GM12873 (cell line): ENCODE measurements at regions not wholly inside any gene's neighbourhood (a gene's known extent, or its start where the extent isn't known, plus 50 kb on each side); places are given as distances from the start of the nearest gene placed in this dataset.

ENCODE experiments used
- TF ChIP-seq, protein P1 (sequence below): IDR thresholded peaks from 2 replicates; pipeline ENCODE4 v1.5.1; 2012; ENCODE audit warnings: low read depth, mild to moderate bottlenecking, moderate library complexity, low read length, control low read depth; ENCODE audit not compliant: insufficient read depth; ENCODE audit errors: missing control alignments

DNA sequence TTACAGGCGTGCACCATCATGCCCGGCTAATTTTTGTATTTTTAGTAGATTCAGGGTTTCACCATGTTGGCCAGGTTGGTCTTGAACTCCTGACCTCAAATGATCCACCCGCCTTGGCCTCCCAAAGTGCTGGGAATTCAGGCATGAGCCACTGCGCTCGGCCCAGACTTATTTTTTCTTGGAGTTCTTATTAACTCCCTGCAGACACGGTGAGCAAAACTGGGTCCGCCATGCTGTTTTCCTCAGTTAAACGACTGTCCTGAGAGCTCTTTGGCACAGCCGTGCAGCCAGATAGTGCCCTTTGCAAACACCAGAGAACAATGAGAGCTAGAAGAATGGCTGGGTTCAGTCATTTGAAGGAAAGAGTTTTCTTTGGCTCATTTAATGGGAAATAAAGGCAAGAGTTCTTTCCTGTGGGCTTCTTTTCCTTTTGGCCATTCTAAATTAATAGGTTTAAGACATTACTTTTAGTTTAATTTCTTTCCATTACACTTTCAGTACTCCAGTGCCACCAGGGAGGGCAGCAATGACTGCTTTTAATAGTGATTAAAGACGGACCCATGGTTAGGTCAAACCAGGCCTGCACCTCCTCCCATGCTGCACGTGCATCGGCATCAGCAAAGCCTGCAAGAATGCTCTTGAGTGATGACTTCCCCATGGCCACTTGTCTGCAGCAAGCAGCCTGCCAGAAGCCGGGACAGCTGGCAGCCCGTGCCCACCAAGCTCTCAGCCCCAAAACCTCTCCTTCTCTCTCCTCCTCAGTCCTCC is 60.7 kb downstream of the VCPKMT start:
- TF ChIP-seq, protein P1, sequence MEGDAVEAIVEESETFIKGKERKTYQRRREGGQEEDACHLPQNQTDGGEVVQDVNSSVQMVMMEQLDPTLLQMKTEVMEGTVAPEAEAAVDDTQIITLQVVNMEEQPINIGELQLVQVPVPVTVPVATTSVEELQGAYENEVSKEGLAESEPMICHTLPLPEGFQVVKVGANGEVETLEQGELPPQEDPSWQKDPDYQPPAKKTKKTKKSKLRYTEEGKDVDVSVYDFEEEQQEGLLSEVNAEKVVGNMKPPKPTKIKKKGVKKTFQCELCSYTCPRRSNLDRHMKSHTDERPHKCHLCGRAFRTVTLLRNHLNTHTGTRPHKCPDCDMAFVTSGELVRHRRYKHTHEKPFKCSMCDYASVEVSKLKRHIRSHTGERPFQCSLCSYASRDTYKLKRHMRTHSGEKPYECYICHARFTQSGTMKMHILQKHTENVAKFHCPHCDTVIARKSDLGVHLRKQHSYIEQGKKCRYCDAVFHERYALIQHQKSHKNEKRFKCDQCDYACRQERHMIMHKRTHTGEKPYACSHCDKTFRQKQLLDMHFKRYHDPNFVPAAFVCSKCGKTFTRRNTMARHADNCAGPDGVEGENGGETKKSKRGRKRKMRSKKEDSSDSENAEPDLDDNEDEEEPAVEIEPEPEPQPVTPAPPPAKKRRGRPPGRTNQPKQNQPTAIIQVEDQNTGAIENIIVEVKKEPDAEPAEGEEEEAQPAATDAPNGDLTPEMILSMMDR = no peak

DNA sequence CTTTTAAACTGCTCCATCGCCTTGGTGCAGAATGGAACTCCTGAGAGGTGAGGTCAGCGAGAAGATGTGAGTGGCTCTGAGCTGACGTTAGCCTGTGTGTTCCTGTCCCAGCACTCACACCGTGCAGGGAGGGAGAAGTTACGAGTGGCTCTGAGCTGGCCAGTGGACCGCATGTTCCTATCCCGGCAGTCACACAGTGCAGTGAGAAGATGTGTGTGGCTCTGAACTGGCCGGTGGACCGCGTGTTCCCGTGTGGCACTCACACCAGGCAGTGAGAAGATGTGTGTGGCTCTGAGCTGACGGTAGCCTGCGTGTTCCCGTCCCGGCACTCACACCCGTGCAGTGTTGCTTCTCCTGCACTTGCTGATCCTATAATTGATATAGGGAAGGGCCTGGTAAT is 59.9 kb downstream of the VCPKMT start:
- TF ChIP-seq, protein P1 = no peak

DNA sequence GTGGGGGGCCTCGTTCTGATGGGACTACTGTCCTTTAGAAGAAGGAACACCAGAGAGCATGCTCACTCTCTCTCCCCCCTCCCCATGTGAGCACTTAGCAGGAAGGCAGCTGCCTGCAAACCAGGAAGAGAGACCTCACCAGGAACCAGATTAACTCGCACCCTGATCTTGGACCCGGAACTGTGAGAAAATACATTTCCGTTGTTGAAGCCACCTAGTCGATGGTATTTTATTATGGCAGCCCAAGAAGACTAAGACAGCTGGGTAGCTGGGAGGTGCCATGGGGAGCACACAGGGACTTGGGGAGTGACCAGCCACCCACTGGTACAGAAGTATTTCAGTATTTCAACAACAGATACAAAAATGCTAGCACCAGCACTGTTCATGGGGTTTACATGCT is 59.0 kb downstream of the VCPKMT start:
- TF ChIP-seq, protein P1 = no peak

DNA sequence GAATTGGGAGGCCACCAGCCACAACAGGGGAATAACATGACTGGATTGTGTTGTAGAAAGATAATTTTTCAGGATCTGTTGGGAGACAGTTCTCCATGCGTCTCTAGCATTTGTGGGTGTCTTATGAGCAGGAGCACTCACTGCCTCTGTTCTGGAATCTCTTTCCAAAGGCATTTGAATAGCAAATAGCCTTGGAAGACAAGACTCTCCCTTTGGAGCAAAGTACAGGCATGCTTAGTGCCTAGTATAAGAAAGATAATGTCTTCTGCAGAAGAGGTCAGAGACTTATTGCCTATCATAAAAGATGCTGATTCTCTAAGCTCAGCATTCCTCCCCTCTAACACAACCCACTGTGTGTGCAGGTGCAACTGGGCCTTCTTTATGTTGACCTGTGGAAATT is 58.3 kb downstream of the VCPKMT start:
- TF ChIP-seq, protein P1 = no peak
